H9 (cell line): ENCODE measurements at regions not wholly inside any gene's neighbourhood (a gene's known extent, or its start where the extent isn't known, plus 50 kb on each side); places are given as distances from the start of the nearest gene placed in this dataset.

Experiments used
- DNase-seq: peaks from one replicate; pipeline ENCODE4 v3.0.0-alpha.2; 2017
- H2AFZ ChIP-seq: one replicate; pipeline ENCODE4 v1.6.1; 2013; ENCODE audit warnings: mild to moderate bottlenecking, low read length, control low read depth, moderate library complexity
- H2AK5ac ChIP-seq: 2 replicates; pipeline ENCODE4 v1.6.1; 2013; ENCODE audit warnings: low read length, control low read depth, mixed read lengths; ENCODE audit not compliant: insufficient read length
- H2BK120ac ChIP-seq: one replicate; pipeline ENCODE4 v1.6.1; 2013; ENCODE audit warnings: low read depth, mild to moderate bottlenecking, low read length, control low read depth, inconsistent platforms; ENCODE audit not compliant: poor library complexity, severe bottlenecking
- H2BK12ac ChIP-seq: 2 replicates; pipeline ENCODE4 v1.6.1; 2013; ENCODE audit warnings: low read length, control low read depth, mixed read lengths, low read depth; ENCODE audit not compliant: insufficient read length
- H2BK15ac ChIP-seq: 2 replicates; pipeline ENCODE4 v1.6.1; 2013; ENCODE audit warnings: low read depth, low read length, control low read depth
- H2BK20ac ChIP-seq: one replicate; pipeline ENCODE4 v1.6.1; 2013; ENCODE audit warnings: low read depth, mild to moderate bottlenecking, low read length, control low read depth, inconsistent platforms; ENCODE audit not compliant: poor library complexity, severe bottlenecking
- H2BK5ac ChIP-seq: 2 replicates; pipeline ENCODE4 v1.6.1; 2013; ENCODE audit warnings: low read length, control low read depth, mixed read lengths; ENCODE audit not compliant: insufficient read length
- H3K14ac ChIP-seq: 2 replicates; pipeline ENCODE4 v1.6.1; 2013; ENCODE audit warnings: low read length, control low read depth; ENCODE audit not compliant: insufficient read depth
- H3K18ac ChIP-seq: 2 replicates; pipeline ENCODE4 v1.6.1; 2013; ENCODE audit warnings: low read depth, mild to moderate bottlenecking, mixed read lengths, low read length, control low read depth; ENCODE audit not compliant: insufficient read length
- H3K23ac ChIP-seq: 2 replicates; pipeline ENCODE4 v1.6.1; 2013; ENCODE audit warnings: low read length, control low read depth, mixed read lengths, low read depth; ENCODE audit not compliant: insufficient read length
- H3K23me2 ChIP-seq: 2 replicates; pipeline ENCODE4 v1.6.1; 2013; ENCODE audit warnings: low read depth, mild to moderate bottlenecking, mixed read lengths, low read length, control low read depth; ENCODE audit not compliant: insufficient read length, poor library complexity, severe bottlenecking
- H3K27ac ChIP-seq: 2 replicates; pipeline ENCODE4 v1.5.1; 2013; ENCODE audit warnings: low read length, control low read depth, mixed read lengths, low read depth; ENCODE audit not compliant: insufficient read length
- H3K27me3 ChIP-seq: 2 replicates; pipeline ENCODE4 v1.6.1; 2013; ENCODE audit warnings: low read length, control low read depth, inconsistent platforms; ENCODE audit not compliant: insufficient read depth
- H3K4ac ChIP-seq: 2 replicates; pipeline ENCODE4 v1.6.1; 2013; ENCODE audit warnings: low read depth, mild to moderate bottlenecking, control low read depth, inconsistent platforms, low read length, moderate library complexity
- H3K4me1 ChIP-seq: 2 replicates; pipeline ENCODE4 v1.6.1; 2013; ENCODE audit warnings: low read length, control low read depth, inconsistent platforms; ENCODE audit not compliant: insufficient read depth
- H3K4me2 ChIP-seq: 2 replicates; pipeline ENCODE4 v1.6.1; 2013; ENCODE audit warnings: low read length, control low read depth, mixed read lengths; ENCODE audit not compliant: insufficient read length, insufficient read depth
- H3K56ac ChIP-seq: 2 replicates; pipeline ENCODE4 v1.6.1; 2013; ENCODE audit warnings: low read depth, mild to moderate bottlenecking, mixed read lengths, low read length, control low read depth; ENCODE audit not compliant: insufficient read length
- H3K79me1 ChIP-seq: 2 replicates; pipeline ENCODE4 v1.6.1; 2013; ENCODE audit warnings: low read depth, mild to moderate bottlenecking, moderate library complexity, low read length, control low read depth, inconsistent platforms; ENCODE audit not compliant: insufficient read depth, poor library complexity, severe bottlenecking
- H3K79me2 ChIP-seq: 2 replicates; pipeline ENCODE4 v1.6.1; 2013; ENCODE audit warnings: low read length, control low read depth, inconsistent platforms; ENCODE audit not compliant: insufficient read depth
- H3K9ac ChIP-seq: 2 replicates; pipeline ENCODE4 v1.6.1; 2013; ENCODE audit warnings: low read length, control low read depth, mixed read lengths; ENCODE audit not compliant: insufficient read length; ENCODE audit errors: extremely low read depth
- H3K9me3 ChIP-seq: one replicate; pipeline ENCODE4 v1.6.1; 2013; ENCODE audit warnings: low read depth, low read length, inconsistent platforms; ENCODE audit not compliant: control insufficient read depth
- H3T11ph ChIP-seq: one replicate; pipeline ENCODE4 v1.6.1; 2013; ENCODE audit warnings: mild to moderate bottlenecking, low read length, control low read depth, inconsistent platforms
- H4K20me1 ChIP-seq: one replicate; pipeline ENCODE4 v1.6.1; 2013; ENCODE audit not compliant: control insufficient read depth, insufficient read length, insufficient read depth
- H4K5ac ChIP-seq: 2 replicates; pipeline ENCODE4 v1.6.1; 2013; ENCODE audit warnings: low read depth, mild to moderate bottlenecking, mixed read lengths, low read length, control low read depth; ENCODE audit not compliant: insufficient read length
- H4K8ac ChIP-seq: replicated peaks from 2 replicates; pipeline ENCODE4 v1.6.1; 2013; ENCODE audit warnings: low read length, control low read depth, mixed read lengths, low read depth; ENCODE audit not compliant: insufficient read length
- H4K91ac ChIP-seq: 2 replicates; pipeline ENCODE4 v1.6.1; 2013; ENCODE audit warnings: low read depth, mild to moderate bottlenecking, moderate library complexity, mixed read lengths, low read length, control low read depth; ENCODE audit not compliant: insufficient read length
- H3K27ac Mint-ChIP-seq, 3 experiments: 2 replicates in 2 of 3; 3 replicates in 1 of 3; pipeline ENCODE4 v1.8.0; 2020 to 2021; ENCODE audit warnings: mixed read lengths in 3 of 3, mild to moderate bottlenecking in 1 of 3, moderate library complexity in 1 of 3
- H3K27me3 Mint-ChIP-seq: 2 replicates; pipeline ENCODE4 v1.8.0; 2021; ENCODE audit warnings: low read depth, mild to moderate bottlenecking, moderate library complexity, mixed read lengths
- H3K36me3 Mint-ChIP-seq, 3 experiments: 2 replicates in 2 of 3; 3 replicates in 1 of 3; pipeline ENCODE4 v1.8.0; 2020 to 2021; ENCODE audit warnings: low read depth in 3 of 3, mixed read lengths in 3 of 3; ENCODE audit not compliant: insufficient read depth in 1 of 3
- H3K4me1 Mint-ChIP-seq, 2 experiments: 2 replicates each; pipeline ENCODE4 v1.8.0; 2020; ENCODE audit warnings: mixed read lengths in 2 of 2
- H3K4me3 Mint-ChIP-seq, 2 experiments: 2 replicates in 1 of 2; 3 replicates in 1 of 2; pipeline ENCODE4 v1.8.0; 2020 to 2021; ENCODE audit warnings: mild to moderate bottlenecking in 2 of 2, mixed read lengths in 2 of 2, moderate library complexity in 1 of 2
- H3K9me3 Mint-ChIP-seq, 2 experiments: 2 replicates in 1 of 2; 3 replicates in 1 of 2; pipeline ENCODE4 v1.8.0; 2020; ENCODE audit warnings: mild to moderate bottlenecking in 2 of 2, mixed read lengths in 2 of 2, moderate library complexity in 1 of 2
- WGBS: extraction: QIAGEN DNeasy Blood & Tissue Kit; methylation state at CpG from one replicate; pipeline ENCODE4 v1.1.7; 2013; ENCODE audit warnings: missing lambda C conversion rate, low lambda C conversion rate, mixed read lengths; ENCODE audit not compliant: insufficient read length; ENCODE audit errors: extremely low coverage; 5-methylcytosine and 5-hydroxymethylcytosine counted together
- TF ChIP-seq, protein P1 (sequence below): fragments of 200-600 bp; sonication (generic); conservative IDR thresholded peaks from 3 replicates; pipeline ENCODE4 v1.8.0; 2021; ENCODE audit warnings: antibody characterized with exemption, mild to moderate bottlenecking

DNA sequence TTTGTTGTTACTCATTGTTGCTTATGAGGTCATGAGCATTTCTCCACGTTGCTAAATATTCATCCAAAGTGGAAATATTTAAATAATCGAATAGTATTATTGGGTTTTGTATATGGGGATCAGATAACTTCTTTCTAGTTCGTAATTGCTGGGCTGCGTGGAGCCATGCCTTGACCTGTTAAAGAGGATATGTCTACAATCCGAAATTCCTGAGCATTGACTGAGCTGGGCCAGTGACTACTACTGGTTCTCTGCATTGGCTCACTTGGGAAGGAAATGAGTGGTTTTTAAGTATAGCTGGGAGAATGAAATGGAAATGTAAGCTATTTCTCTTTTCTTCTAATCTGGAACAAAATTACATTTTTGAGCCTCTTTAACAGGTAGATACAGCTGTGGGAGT is 163.2 kb downstream of the RPL10L start:
- H3K27me3 Mint-ChIP-seq: no peaks in the 10 kb centered on the region
- no CpG with 5 or more reads among the region's 5 CpGs for WGBS
- Histone ChIP-seq H4K5ac (no peak overlapping the region), H3K9ac (no peak overlapping the region), H3K79me1 (no peaks in the 10 kb centered on the region), H3K4me1 (no peaks in the 10 kb centered on the region), H3K9me3 (no peaks in the 10 kb centered on the region), H3K4me2 (no peak overlapping the region), H3K4ac (no peak overlapping the region), H4K91ac (no peak overlapping the region), H3K27ac (no peak overlapping the region), H3K14ac (no peak overlapping the region), H3K56ac (no peak overlapping the region), H4K8ac (no peak overlapping the region), H3K23me2 (no peaks in the 10 kb centered on the region), H2BK15ac (no peak overlapping the region), H3K18ac (no peak overlapping the region), H2BK20ac (no peak overlapping the region), H2BK12ac (no peak overlapping the region), H2BK120ac (no peak overlapping the region), H4K20me1 (no peaks in the 10 kb centered on the region), H2AK5ac (no peak overlapping the region), H3K23ac (no peak overlapping the region), H2BK5ac (no peak overlapping the region), H2AFZ (no peak overlapping the region), H3K79me2 (no peaks in the 10 kb centered on the region), H3K27me3 (no peaks in the 10 kb centered on the region), H3T11ph (no peak overlapping the region)
- H3K27ac Mint-ChIP-seq: no peak overlapping the region
- no peak overlapping the region for H3K4me3 Mint-ChIP-seq
- H3K9me3 Mint-ChIP-seq: no peaks in the 10 kb centered on the region
- DNase-seq: no peak
- H3K36me3 Mint-ChIP-seq: no peaks in the 10 kb centered on the region
- TF ChIP-seq, protein P1, sequence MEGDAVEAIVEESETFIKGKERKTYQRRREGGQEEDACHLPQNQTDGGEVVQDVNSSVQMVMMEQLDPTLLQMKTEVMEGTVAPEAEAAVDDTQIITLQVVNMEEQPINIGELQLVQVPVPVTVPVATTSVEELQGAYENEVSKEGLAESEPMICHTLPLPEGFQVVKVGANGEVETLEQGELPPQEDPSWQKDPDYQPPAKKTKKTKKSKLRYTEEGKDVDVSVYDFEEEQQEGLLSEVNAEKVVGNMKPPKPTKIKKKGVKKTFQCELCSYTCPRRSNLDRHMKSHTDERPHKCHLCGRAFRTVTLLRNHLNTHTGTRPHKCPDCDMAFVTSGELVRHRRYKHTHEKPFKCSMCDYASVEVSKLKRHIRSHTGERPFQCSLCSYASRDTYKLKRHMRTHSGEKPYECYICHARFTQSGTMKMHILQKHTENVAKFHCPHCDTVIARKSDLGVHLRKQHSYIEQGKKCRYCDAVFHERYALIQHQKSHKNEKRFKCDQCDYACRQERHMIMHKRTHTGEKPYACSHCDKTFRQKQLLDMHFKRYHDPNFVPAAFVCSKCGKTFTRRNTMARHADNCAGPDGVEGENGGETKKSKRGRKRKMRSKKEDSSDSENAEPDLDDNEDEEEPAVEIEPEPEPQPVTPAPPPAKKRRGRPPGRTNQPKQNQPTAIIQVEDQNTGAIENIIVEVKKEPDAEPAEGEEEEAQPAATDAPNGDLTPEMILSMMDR: no peak
- H3K4me1 Mint-ChIP-seq: peaks cover 3 to 7% of the 10 kb centered on the region in 2 experiments; a peak in 1 of 4 replicates
